CD4-positive, alpha-beta T cell treated with Interleukin-15 for 1 hour (primary cell): ENCODE measurements at regions not wholly inside any gene's neighbourhood (a gene's known extent, or its start where the extent isn't known, plus 50 kb on each side); places are given as distances from the start of the nearest gene placed in this dataset.

Source experiments
- DNase-seq: peaks from one replicate; pipeline ENCODE4 v3.0.0-alpha.2; 2020

DNA sequence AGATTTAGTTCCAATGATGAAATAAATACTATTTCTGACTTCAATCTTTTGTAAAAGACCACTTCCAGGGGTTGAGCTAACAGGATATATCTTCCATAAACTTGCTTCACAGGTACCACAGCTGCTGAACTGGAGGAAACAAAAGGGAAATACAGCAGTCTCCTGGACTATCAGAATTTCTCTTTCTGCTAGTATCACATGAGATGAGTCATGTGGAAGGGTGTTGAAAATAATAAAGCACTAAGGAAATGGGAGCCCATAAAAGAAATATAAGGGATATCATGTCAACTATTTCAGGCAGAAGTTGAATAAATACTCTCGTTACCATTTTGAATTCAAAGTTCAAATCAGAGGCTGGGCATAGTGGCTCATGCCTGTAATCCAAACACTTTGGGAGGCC is 250.3 kb upstream of the NFE2L3 start:
- no peak for DNase-seq

GRCh38 chr7:25906003-25906402 is 246.0 kb upstream of the NFE2L3 start:
- DNase-seq: no peak

DNA sequence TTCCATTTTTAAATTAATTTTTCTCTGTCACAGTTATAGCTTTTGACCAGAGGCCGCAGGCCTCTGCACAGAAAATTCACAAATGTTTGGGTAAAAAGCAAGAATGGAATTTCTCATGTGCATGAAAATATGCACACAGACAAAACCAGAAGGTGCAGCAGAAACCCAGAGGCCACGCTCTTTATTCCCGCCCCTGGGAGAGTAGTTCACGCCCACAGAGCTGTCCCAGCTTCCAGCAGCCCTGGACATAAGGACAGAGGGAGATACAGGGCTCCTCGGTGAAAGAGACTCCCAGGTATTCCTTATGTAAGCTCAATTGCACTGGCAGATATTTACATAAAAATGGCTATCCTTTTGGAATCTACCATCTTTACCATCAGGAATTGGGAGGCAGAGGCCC is 245.2 kb upstream of the NFE2L3 start:
- no peak for DNase-seq

DNA sequence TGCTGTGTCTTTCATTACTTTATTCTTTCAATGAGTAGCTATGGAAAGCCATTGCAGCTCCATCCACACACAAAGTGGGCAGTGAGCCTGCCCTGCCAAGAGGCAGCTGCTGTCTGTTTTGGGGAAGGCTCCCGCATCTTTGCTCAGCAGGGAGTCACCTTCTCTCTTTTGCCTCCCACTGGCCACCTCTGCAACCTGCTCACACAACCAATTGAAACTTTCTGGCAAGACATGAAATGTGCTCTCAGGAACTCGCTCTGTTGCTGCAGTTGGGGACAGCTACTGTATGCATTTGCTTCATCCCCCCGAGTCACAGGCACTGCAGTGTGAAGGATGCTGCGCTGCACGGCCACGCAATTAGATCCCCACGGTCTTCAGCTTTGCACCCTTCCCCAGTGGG is 244.8 kb upstream of the NFE2L3 start:
- no peak for DNase-seq

DNA sequence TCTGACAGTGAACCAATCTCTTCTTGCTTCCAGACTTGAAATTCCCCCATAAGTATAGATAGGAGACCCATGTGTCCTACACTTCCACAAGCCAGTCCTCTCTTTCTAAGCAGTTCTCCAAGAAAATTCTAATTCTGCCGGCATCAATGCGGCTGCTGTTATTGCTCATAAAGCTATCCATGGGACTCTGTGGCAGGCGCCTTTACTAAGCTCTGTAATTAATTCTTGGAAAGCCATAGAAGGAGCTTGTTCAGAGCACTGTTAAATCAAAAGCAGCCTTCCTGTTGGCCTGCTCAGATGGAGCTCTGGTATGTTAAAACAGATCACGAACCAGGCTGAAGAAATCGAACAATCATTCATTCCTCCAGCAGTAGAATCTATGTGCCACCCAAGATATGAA is 244.3 kb upstream of the NFE2L3 start:
- DNase-seq: no peak

DNA sequence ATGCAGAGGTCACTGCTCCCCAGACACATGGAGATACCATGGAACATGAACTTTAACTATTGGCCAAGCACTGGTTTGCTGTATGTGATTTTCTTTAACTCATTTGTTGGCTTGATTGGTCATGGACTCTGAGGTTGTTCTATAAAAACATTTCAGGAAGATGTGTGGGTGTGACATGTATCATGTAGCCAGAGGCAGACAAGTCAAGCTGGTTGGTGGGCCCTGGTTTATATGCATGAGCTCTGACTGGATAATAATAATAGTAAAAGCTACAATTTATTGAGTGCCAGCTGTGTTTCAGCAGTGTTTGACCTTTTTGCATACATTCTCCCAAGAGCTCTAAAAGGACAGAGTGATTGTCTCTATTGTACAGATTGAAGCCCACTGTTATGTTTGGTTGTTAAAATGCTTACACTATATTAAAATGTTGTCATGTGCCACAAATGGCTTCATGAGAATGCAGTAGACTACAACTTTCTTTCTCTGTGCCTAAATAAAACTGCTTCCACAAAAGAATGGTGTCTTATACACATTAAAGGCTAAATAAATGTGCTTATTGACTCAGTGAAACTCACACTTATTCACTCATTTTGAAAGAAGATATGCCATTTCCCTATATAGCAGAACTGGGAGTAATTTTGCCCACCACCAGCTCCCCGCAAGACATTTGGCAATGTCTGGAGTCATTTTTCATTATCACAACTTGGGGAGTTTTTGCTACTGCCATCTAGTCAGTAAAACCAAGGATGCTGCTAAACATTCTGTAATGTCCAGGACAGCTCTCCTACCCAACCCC is 243.6 kb upstream of the NFE2L3 start:
- DNase-seq: no peak

DNA sequence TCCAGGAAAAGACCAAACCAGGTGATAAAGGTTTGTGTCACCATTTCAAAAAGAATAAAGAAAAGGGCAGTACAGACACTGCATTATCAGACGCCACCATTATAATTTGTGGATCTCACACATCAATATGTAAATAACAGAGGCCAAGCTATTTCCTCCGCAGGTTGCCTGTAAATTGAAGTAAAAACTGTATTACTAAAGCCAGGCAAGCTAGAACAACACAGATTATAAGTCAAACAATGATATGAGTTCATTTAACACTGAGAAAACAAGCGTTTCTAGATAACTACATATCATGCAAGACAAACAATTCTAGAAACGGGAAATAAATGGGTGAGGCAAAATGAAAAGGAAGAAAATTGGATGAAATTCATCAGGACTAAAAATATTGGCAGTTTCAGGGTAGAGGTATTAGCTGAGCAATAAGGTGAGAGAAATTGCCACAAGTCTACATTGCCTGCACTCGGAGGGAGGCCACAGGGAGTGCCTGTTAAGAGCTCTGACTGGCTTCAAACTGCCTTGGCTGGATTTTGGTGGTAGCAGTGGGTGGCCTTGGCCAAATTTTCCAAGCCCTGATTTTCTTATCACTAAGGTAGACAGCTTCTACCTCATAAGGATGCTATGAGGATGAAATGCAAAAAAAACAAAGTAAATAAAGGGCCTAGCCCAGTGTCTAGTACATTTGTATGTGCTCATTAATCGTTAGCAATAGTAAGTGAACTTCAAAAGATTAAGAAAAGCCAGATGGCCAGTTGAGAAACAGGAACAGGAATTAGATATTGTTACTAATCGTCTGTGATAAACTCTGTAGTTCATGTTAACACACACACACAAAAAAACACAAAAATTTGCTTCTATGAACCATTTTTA is 240.0 kb upstream of the NFE2L3 start:
- no peak for DNase-seq

DNA sequence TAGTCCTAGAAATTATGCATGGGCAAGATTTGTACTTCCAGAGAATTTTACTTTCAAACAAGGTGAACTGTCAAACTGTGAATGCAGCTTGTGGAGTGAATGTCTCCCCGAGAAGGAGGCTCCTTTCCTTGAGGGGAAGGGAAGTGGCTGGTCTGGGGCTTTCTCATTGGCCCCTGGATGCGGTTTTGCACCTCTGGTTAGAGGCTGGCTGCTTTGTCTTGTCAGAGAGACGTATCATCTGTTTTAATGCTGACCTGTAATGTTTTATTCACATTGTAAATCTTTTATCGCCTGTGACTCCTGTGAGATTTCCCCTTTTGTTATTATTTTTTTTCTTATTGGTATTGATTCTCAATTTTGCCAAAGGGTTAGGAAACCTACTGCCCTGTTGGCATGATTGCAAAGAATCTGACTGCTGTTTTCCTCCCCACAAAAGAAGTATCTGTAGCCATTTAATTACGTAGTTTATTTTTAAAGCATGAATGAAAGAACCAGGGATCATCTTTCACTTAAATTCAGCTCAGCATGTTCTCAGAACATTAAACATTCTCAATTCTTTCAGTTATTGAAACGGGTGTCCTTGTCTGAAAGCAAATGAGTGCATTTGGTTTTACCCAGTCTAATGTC is 238.3 kb upstream of the NFE2L3 start:
- DNase-seq: no peak

- no peak for DNase-seq
Measured at GRCh38 chr7:25918731-25919130, 233.3 kb upstream of the NFE2L3 start.

GRCh38 chr7:25922296-25922695 is 229.7 kb upstream of the NFE2L3 start:
- DNase-seq: no peak

GRCh38 chr7:25923741-25924460 is 228.1 kb upstream of the NFE2L3 start:
- DNase-seq: no peak

DNA sequence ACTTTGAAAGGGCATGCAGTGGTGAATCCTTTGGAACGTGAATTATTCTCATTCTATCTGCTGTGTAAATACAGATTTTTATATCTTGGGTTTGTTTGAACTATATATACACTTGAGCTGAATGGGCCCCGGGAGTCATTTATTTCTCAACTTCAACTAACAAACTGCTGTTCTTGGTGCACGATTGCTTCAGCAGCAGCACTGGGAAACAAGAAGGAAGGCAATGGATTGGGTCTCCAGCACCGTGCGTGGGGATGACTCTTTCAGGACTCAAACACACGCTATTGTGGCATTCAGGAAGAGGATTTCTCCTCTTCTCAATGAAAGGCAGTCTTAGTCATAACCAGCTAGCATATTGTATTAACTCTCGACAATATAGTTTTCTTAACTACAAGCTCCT is 226.0 kb upstream of the NFE2L3 start:
- DNase-seq: no peak

DNA sequence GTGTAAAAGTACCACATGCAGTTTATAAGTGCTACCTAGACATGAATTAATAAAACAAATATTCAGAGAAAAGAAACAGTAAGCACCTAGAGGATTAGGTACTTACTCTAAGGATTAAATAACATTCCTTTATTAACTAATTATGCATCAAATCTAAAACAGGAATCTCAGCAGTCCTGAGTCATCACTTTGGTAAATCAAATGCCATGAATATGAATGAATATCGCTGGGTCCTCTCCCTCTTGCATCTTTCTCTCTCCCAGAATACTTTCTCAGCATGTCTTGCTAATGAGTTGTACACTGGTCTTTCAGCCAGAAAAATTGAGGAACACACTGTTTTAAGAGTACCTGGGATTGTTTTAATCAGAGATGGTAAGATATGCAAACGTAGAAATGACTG is 225.5 kb upstream of the NFE2L3 start:
- no peak for DNase-seq

DNA sequence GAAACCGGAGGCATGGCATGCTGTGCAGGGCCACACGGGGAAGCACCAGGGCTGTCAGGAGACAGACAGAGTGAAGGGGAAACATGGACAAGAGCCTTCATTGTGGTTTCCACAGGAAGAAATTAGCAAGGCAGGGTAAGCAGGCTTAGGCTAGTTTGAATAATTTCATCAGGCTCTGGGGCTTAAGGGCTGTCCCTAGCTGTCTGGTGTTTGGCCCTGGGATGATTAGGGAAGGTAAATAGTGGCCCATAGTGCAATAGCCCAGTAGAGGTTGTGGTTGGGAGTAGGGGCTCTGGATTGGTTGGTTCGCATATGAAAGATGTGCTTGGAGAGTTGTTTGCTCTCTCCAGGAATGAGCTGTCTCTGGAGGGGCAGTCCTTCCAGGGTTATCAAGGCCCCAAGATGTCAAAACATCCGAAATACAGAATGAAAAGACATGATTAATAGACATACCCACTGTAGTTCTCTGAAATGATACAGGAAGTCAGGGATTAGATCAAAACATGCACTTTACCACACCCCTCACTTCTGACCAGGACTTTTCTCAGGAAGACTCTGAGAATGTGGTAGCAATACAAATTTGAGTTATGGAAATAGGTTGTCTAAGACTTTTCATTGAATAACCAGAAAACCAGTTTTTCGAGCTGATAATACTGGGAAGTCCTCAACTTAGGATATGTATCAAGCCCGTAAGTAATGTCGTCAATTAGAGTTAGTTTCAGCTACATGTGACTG is 224.9 kb upstream of the NFE2L3 start:
- no peak for DNase-seq

GRCh38 chr7:25927626-25927978 is 224.4 kb upstream of the NFE2L3 start:
- no peak for DNase-seq

- DNase-seq: no peak
Measured at GRCh38 chr7:25928549-25929330, 223.3 kb upstream of the NFE2L3 start.

GRCh38 chr7:25929448-25929847 is 222.6 kb upstream of the NFE2L3 start:
- no peak for DNase-seq

- DNase-seq: no peak
Measured at GRCh38 chr7:25930492-25931048, 221.4 kb upstream of the NFE2L3 start.

- no peak for DNase-seq
Measured at GRCh38 chr7:25931156-25931555, 220.8 kb upstream of the NFE2L3 start.

DNA sequence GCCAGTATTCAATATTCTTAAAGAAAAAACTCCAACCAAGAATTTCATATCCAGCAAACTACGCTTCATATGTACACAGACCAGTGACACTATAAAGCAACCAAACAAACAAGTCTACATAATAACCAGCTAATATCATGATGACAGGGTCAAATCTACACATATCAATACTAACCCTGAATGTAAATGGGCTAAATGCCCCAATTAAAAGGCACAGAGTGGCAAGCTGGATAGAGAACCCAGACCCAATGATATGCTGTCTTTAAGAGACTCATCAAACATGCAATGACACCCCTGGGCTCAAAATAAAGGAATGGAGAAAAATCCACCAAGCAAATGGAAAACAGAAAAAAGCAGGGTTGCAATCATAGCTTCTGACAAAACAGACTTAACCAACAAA is 218.1 kb upstream of the NFE2L3 start:
- DNase-seq: no peak
